ENCODE measurements at regions not wholly inside any gene's neighbourhood (a gene's known extent, or its start where the extent isn't known, plus 50 kb on each side); places are given as distances from the start of the nearest gene placed in this dataset.

DNA sequence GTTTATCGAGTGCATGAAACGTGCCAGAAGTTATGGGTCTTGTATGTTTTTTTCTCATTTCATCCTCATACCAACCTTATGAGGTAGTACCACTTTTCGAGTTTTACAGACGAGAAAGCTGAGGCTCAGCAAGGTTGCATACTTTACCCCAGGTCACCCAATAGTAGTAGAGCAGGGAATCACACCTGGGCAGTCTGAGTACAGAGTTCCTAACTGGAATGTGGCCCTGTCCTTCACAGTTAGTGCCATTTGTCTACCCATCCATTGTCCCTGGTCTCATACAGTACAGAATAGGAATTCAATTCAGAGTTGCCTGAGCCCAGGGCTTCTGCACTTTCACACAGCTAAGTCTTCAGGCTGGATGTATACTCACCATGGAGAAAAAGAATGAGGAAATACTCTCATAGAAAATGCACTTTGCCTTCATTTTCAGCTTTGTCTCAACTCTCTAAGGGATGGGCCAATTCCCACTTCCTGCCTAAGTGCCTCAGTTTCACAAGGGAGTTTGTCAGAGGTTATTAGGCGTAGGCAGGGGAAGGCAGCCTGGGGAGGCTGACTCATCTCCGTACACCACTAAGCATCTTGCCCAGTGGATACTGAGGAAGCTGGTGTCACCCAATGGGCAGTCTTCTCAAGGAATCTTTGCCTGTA is 93.2 kb downstream of the TMEM212 start:
- H3K4me3 ChIP-seq (ENCODE audit: low read depth, low read length) = no peak overlapping the region
- TF ChIP-seq, protein P1, sequence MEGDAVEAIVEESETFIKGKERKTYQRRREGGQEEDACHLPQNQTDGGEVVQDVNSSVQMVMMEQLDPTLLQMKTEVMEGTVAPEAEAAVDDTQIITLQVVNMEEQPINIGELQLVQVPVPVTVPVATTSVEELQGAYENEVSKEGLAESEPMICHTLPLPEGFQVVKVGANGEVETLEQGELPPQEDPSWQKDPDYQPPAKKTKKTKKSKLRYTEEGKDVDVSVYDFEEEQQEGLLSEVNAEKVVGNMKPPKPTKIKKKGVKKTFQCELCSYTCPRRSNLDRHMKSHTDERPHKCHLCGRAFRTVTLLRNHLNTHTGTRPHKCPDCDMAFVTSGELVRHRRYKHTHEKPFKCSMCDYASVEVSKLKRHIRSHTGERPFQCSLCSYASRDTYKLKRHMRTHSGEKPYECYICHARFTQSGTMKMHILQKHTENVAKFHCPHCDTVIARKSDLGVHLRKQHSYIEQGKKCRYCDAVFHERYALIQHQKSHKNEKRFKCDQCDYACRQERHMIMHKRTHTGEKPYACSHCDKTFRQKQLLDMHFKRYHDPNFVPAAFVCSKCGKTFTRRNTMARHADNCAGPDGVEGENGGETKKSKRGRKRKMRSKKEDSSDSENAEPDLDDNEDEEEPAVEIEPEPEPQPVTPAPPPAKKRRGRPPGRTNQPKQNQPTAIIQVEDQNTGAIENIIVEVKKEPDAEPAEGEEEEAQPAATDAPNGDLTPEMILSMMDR (conservative IDR thresholded peaks at IDR 0.05; ENCODE audit: low read depth, low read length) = no peak
- DNase-seq (ENCODE audit: low read depth) = peak; percentile 95

DNA sequence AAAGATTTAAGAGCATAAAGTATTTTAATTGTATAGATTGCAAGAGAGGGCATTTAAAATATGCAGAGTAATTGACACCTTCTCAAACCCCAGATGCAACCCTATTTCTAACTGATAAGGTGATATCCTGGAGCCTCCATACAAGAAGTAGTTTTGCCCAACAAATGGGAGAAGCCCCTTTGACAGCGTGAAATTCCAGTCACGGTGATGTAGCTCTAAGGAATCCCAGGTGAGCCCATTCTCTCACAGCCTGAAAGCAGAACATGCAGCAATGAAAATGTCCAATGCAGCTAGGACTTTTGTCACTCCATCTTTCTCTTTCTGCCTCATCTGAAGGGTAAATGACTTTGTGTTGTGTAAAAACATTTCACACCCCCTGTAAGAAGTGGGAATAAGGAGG is 96.4 kb downstream of the TMEM212 start:
- H3K4me3 ChIP-seq (ENCODE audit: low read depth, low read length) = no peak overlapping the region
- TF ChIP-seq, protein P1 (conservative IDR thresholded peaks at IDR 0.05; ENCODE audit: low read depth, low read length) = no peak
- no peak for DNase-seq (ENCODE audit: low read depth)

DNA sequence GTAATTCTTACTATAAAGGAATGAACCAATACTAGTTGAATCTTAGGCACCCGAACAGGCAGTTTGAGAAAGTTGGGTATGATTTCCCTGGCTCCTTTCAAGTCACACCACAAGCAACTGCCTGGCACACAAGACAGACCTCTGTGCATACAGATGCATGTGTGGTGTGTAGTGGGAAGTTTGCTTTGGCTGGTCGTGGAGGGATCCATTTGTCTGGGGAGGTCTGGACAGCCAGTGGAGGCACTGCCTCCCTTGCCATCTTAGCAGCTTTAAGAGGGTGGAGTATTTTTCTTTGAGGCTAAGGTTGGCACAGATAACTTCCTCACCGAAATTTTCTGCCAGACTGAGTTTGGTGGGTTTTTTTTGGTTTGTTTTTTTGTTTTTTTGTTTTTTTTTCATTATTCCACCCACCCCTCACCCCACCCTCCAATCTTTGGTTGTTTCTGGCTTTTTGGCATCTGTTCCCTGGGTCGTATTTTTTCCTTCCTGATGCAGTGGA is 97.1 kb downstream of the TMEM212 start:
- no peak for DNase-seq (ENCODE audit: low read depth)
- TF ChIP-seq, protein P1 (conservative IDR thresholded peaks at IDR 0.05; ENCODE audit: low read depth, low read length) = no peak
- H3K4me3 ChIP-seq (ENCODE audit: low read depth, low read length) = no peak overlapping the region

DNA sequence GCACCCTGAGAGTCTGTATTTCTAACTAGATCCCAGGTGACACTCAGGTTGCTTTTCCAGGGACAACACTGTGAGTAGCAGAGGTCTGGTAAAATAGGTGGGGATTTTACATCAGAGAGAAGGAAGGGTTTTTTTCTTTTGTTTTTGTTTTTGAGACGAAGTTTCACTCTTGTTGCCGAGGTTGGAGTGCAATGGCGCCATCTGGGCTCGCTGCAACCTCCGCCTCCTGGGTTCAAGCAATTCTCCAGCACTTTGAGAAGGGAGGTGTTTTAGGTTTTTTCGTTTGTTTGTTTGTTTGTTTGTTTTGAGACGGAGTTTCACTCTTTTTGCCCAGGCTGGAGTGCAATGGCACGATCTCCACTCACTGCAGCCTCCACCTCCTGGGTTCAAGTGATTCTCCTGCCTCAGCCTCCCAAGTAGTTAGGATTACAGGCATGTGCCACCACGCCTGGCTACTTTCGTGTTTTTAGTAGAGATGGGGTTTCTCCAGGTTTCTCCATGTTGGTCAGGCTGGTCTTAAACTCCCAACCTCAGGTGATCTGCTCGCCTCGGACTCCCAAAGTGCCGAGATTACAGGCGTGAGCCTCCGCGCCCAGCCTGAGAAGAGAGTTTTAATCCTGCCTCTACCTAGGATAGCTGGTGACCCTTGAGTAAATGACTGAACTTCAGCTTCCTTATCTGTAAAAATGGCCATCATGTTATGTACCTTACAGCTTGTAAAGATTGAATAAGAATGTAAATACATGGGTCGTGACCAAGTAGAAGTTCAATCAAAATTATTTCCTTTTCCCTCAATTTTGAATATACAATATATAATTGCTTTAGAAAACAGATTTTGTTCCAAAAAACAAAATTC is 95.9 kb upstream of the FNDC3B start:
- DNase-seq (ENCODE audit: low read depth) = no peak
- TF ChIP-seq, protein P1 (conservative IDR thresholded peaks at IDR 0.05; ENCODE audit: low read depth, low read length) = no peak
- H3K4me3 ChIP-seq (ENCODE audit: low read depth, low read length) = no peak overlapping the region

DNA sequence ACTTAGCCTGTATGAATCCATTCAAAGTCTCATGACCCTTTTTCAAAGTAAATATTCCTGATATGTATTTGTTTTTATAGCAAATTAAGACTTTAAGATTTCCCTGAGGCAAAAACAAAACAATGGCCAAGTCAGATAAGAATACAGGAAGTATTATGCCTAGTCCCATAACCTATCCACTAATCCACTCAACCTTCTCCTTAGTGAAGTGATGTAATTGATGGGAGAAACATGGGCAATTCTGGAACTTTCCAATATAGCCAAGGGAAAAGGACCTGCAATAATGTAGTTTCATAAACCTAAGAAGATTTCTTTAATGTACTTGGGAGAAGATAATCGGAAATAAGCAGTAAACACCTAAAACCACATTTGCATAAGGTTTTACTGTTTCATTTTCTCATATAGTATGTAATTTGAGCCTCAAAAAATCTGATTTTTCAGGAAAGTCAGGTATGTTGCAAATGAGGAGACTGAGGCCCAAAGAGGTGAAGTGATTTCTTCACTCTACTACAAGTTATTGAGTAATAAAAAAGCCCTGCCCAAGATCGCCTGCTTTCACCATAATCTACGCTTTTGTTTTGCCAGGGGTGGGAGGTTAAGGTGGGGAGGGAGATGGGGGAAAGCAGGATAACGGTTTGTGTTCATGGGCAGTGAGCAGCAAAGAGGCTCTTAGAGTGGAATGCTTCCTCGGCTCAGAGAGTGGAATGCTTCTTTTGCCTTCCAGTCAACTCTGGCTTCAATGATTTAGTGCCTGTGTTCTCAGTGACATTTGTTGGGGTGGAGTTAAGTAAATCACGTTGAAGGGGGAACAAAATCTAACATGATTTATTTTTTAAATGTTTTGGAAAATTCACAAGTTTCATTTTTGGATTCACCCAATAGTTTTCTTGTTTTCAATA is 95.0 kb upstream of the FNDC3B start:
- no peak overlapping the region for H3K4me3 ChIP-seq (ENCODE audit: low read depth, low read length)
- TF ChIP-seq, protein P1 (conservative IDR thresholded peaks at IDR 0.05; ENCODE audit: low read depth, low read length) = no peak
- peak; percentile 47 for DNase-seq (ENCODE audit: low read depth)

DNA sequence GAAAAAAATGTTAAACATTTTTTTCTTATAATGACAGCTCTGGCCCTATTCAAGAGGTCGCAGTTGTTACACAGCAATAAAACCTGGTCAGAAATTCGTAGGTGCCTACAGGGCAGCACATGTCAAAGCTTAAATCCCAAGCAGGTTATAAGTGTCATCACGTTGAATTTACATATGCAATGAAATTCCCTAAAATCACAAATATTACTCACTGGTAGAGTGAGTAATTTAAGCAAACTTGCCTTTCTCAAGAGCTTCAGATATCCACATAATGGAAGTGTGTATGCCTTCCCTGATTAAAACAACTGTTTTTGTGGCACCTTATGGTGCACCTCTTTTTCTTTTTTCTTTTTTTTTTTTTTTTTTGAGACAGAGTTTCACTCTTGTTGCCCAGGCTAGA is 90.7 kb upstream of the FNDC3B start:
- TF ChIP-seq, protein P1 (conservative IDR thresholded peaks at IDR 0.05; ENCODE audit: low read depth, low read length) = no peak
- no peak for DNase-seq (ENCODE audit: low read depth)
- no peak overlapping the region for H3K4me3 ChIP-seq (ENCODE audit: low read depth, low read length)

Data from choroid plexus epithelial cell (primary cell).